Spleen (tissue), 3 donors: ENCODE measurements at regions not wholly inside any gene's neighbourhood (a gene's known extent, or its start where the extent isn't known, plus 50 kb on each side); places are given as distances from the start of the nearest gene placed in this dataset.

ENCODE experiments used
- POLR2A ChIP-seq, 3 donors: fragments of 450-650 bp; IDR thresholded peaks; one replicate each; pipeline ENCODE4 v1.5.1; 2017; ENCODE audit warnings: antibody characterized with exemption in 3 of 3, mild to moderate bottlenecking in 1 of 3
- POLR2AphosphoS5 ChIP-seq, 3 donors: sonication (generic); formaldehyde crosslinking; IDR thresholded peaks; one replicate each; pipeline ENCODE4 v1.5.1; 2017; ENCODE audit warnings: antibody characterized with exemption in 3 of 3

- TF ChIP-seq POLR2A (IDR thresholded peaks at IDR 0.05), result no peak
- no peak for TF ChIP-seq POLR2AphosphoS5 (IDR thresholded peaks at IDR 0.05)
Measured at GRCh38 chr1:181219938-181220337, 131.4 kb downstream of the IER5 start.
